Neural progenitor cell (in vitro differentiated cells): ENCODE measurements at regions not wholly inside any gene's neighbourhood (a gene's known extent, or its start where the extent isn't known, plus 50 kb on each side); places are given as distances from the start of the nearest gene placed in this dataset.
"Not testable (repeated sequence)": the region's sequence is repeated elsewhere in the genome, so short reads cannot be mapped to it uniquely, and the experiment has no call there.

ENCODE experiments used
- EZH2 ChIP-seq: fragments of 200-600 bp; sonication (generic); IDR thresholded peaks from 2 replicates; pipeline ENCODE4 v1.6.1; 2017; ENCODE audit warnings: antibody characterized with exemption, mild to moderate bottlenecking, moderate library complexity
- TF ChIP-seq, protein P1 (sequence below): fragments of 200-600 bp; sonication (generic); IDR thresholded peaks from 2 replicates; pipeline ENCODE4 v1.5.1; 2017; ENCODE audit warnings: antibody characterized with exemption, mild to moderate bottlenecking

DNA sequence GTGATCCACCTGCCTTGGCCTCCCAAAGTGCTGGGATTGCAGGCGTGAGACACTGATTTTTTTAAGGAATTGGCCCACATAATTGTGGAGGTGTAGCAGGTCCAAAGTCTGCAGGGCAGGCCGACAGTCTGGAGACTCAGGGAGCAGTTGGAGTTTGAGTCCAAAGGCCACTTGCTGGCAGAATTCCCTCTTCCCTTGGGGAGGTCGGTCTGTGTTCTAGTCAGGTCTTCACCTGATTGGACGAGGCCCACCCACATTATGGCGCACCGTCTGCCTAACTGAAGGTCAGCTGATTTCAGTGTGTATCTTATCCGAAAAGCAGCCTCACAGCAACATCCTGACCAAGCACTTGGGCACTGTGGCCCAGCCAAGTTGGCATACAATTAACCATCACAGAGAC is 162.1 kb upstream of the FOXD4L5 start:
- TF ChIP-seq, protein P1, sequence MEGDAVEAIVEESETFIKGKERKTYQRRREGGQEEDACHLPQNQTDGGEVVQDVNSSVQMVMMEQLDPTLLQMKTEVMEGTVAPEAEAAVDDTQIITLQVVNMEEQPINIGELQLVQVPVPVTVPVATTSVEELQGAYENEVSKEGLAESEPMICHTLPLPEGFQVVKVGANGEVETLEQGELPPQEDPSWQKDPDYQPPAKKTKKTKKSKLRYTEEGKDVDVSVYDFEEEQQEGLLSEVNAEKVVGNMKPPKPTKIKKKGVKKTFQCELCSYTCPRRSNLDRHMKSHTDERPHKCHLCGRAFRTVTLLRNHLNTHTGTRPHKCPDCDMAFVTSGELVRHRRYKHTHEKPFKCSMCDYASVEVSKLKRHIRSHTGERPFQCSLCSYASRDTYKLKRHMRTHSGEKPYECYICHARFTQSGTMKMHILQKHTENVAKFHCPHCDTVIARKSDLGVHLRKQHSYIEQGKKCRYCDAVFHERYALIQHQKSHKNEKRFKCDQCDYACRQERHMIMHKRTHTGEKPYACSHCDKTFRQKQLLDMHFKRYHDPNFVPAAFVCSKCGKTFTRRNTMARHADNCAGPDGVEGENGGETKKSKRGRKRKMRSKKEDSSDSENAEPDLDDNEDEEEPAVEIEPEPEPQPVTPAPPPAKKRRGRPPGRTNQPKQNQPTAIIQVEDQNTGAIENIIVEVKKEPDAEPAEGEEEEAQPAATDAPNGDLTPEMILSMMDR: not testable (repeated sequence)
- not testable (repeated sequence) for TF ChIP-seq EZH2
